Left lung (tissue), 4 donors: ENCODE measurements at regions not wholly inside any gene's neighbourhood (a gene's known extent, or its start where the extent isn't known, plus 50 kb on each side); places are given as distances from the start of the nearest gene placed in this dataset.

ENCODE experiments used
- ATAC-seq: fragments of 200-7000 bp; cut with Tn5 transposase; one replicate; pipeline ENCODE4 v1.9.1; 2020; ENCODE audit warnings: moderate library complexity
- DNase-seq, 4 donors: peaks; one replicate each; pipeline ENCODE4 v3.0.0-alpha.2; 2013 to 2020
- H3K27ac ChIP-seq, 2 donors: fragments of 200-600 bp; sonication (generic) in 1 of 2; one replicate each; pipeline versions ENCODE4 v1.5.0 to v1.8.0; 2020 to 2021
- H3K27me3 ChIP-seq, 2 donors: fragments of 200-600 bp; sonication (generic) in 1 of 2; one replicate each; pipeline versions ENCODE4 v1.5.0 to v1.8.0; 2020 to 2021
- H3K36me3 ChIP-seq, 2 donors: fragments of 200-600 bp; sonication (generic) in 1 of 2; one replicate each; pipeline versions ENCODE4 v1.5.0 to v1.8.0; 2020 to 2021
- H3K4me1 ChIP-seq, 2 donors: fragments of 200-600 bp; one replicate each; pipeline ENCODE4 v1.8.0; 2021
- H3K4me3 ChIP-seq, 2 donors: fragments of 200-600 bp; sonication (generic) in 1 of 2; one replicate each; pipeline versions ENCODE4 v1.5.0 to v1.8.0; 2020 to 2021; ENCODE audit warnings: mild to moderate bottlenecking in 1 of 2
- H3K9me3 ChIP-seq, 2 donors: fragments of 200-600 bp; sonication (generic) in 1 of 2; one replicate each; pipeline versions ENCODE4 v1.5.0 to v1.8.0; 2020 to 2021
- CTCF ChIP-seq, 2 donors: fragments of 200-600 bp; sonication (generic) in 1 of 2; IDR thresholded peaks; one replicate each; pipeline versions ENCODE4 v1.5.0 to v1.8.0; 2021; ENCODE audit warnings: antibody characterized with exemption in 2 of 2
- intact Hi-C, 2 donors: fragments of 100-400 bp; cut with DNase I; formaldehyde crosslinking; loops; one replicate each; pipeline versions ENCODE4 v1.11.2 to v1.14.2; 2022
- donor health status: DM: no; HTN: yes; CAD: no.
- donor health status: DM: no; HTN: no; CAD: no.

- no peak for TF ChIP-seq CTCF (IDR thresholded peaks at IDR 0.05)
- Histone ChIP-seq H3K27me3 (no peaks in the 10 kb centered on the region), H3K4me1 (no peaks in the 10 kb centered on the region), H3K27ac (no peak overlapping the region), H3K36me3 (no peaks in the 10 kb centered on the region), H3K4me3 (no peak overlapping the region), H3K9me3 (peaks cover 0 to 3% of the 10 kb centered on the region in 2 donors)
- intact Hi-C loops, result no loop called here
- no peak for DNase-seq
- no peak for ATAC-seq
Observed at GRCh38 chr5:39678534-39678933, 253.8 kb upstream of the DAB2 start.

DNA sequence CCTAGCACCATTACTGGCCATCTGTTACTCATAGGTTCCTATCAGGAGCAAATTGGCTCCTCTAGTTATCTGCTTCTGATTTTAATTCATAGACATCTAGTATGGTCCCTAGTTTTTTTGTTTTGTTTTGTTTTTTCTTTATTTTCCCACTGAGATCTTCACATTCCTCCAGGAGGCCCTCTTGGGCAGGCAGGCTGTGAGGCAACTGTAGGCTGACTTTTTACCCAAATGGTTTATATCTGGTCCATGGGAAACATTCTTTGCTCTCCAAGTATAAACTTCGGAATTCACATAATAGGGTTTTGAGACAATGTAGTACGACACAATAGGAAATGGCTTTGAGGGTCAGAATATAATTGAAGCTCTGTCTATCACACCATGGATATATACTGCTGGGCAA lies 250.9 kb upstream of the DAB2 start:
- H3K9me3 ChIP-seq, result no peaks in the 10 kb centered on the region
- H3K27ac ChIP-seq, result no peak overlapping the region
- ATAC-seq (no peak), DNase-seq (no peak)
- no peaks in the 10 kb centered on the region for H3K4me1 ChIP-seq
- no peak overlapping the region for H3K4me3 ChIP-seq
- no peaks in the 10 kb centered on the region for H3K36me3 ChIP-seq
- H3K27me3 ChIP-seq, result no peaks in the 10 kb centered on the region
- TF ChIP-seq CTCF (IDR thresholded peaks at IDR 0.05), result no peak
- intact Hi-C loops, result no loop called here

- no peak for ATAC-seq
- H3K9me3 ChIP-seq, result no peaks in the 10 kb centered on the region
- H3K4me1 ChIP-seq, result no peaks in the 10 kb centered on the region
- no peaks in the 10 kb centered on the region for H3K36me3 ChIP-seq
- no peaks in the 10 kb centered on the region for H3K27me3 ChIP-seq
- TF ChIP-seq CTCF (IDR thresholded peaks at IDR 0.05), result no peak
- DNase-seq, result no peak
- H3K4me3 ChIP-seq, result no peak overlapping the region
- intact Hi-C loops, result no loop called here
- no peak overlapping the region for H3K27ac ChIP-seq
Observed at GRCh38 chr5:39674209-39675082, 249.7 kb upstream of the DAB2 start.

- no peaks in the 10 kb centered on the region for H3K4me1 ChIP-seq
- no peaks in the 10 kb centered on the region for H3K9me3 ChIP-seq
- DNase-seq (no peak), ATAC-seq (no peak)
- no peaks in the 10 kb centered on the region for H3K27me3 ChIP-seq
- no peaks in the 10 kb centered on the region for H3K36me3 ChIP-seq
- no peak overlapping the region for H3K4me3 ChIP-seq
- intact Hi-C loops, result no loop called here
- no peak overlapping the region for H3K27ac ChIP-seq
- no peak for TF ChIP-seq CTCF (IDR thresholded peaks at IDR 0.05)
Observed at GRCh38 chr5:39671561-39671961, 246.8 kb upstream of the DAB2 start.

- Histone ChIP-seq H3K36me3 (no peaks in the 10 kb centered on the region), H3K4me3 (no peak overlapping the region), H3K27me3 (no peaks in the 10 kb centered on the region), H3K27ac (no peak overlapping the region), H3K9me3 (no peaks in the 10 kb centered on the region), H3K4me1 (no peaks in the 10 kb centered on the region)
- ATAC-seq, result no peak
- DNase-seq, result no peak
- intact Hi-C loops, result no loop called here
- TF ChIP-seq CTCF (IDR thresholded peaks at IDR 0.05), result no peak
Observed at GRCh38 chr5:39670955-39671354, 246.2 kb upstream of the DAB2 start.
